Right atrium auricular region (tissue), 2 donors: ENCODE measurements at regions not wholly inside any gene's neighbourhood (a gene's known extent, or its start where the extent isn't known, plus 50 kb on each side); places are given as distances from the start of the nearest gene placed in this dataset.
"Not testable (repeated sequence)": the region's sequence is repeated elsewhere in the genome, so short reads cannot be mapped to it uniquely, and the experiment has no call there.

Source experiments
- DNase-seq: peaks from one replicate; pipeline ENCODE4 v3.0.0-alpha.2; 2019; ENCODE audit warnings: low spot score
- H3K27ac ChIP-seq, 2 donors: fragments of 200-600 bp; sonication (generic); 1 replicate in 1 of 2; 2 replicates in 1 of 2; pipeline ENCODE4 v1.5.1; 2016 to 2019
- H3K27me3 ChIP-seq, 2 donors: fragments of 200-600 bp; sonication (generic); one replicate each; pipeline versions ENCODE4 v1.5.1 to v1.6.0; 2017 to 2019
- H3K36me3 ChIP-seq: fragments of 200-600 bp; sonication (generic); one replicate; pipeline ENCODE4 v1.5.1; 2016
- H3K4me1 ChIP-seq, 2 donors: fragments of 200-600 bp; sonication (generic); one replicate each; pipeline versions ENCODE4 v1.5.1 to v1.6.0; 2017 to 2019
- H3K4me3 ChIP-seq, 2 donors: fragments of 200-600 bp; sonication (generic); 1 replicate in 1 of 2; 2 replicates in 1 of 2; pipeline ENCODE4 v1.5.1; 2017 to 2019; ENCODE audit warnings: mild to moderate bottlenecking in 1 of 2, moderate library complexity in 1 of 2
- H3K9me3 ChIP-seq, 2 donors: fragments of 200-600 bp; sonication (generic); one replicate each; pipeline ENCODE4 v1.5.1; 2019
- TF ChIP-seq, protein P1 (sequence below), 2 donors: fragments of 200-600 bp; sonication (generic); IDR thresholded peaks; one replicate each; pipeline ENCODE4 v1.5.1; 2019; ENCODE audit warnings: antibody characterized with exemption in 2 of 2

GRCh38 chr12:124140944-124141486, 153.9 kb upstream of the RFLNA start:
- TF ChIP-seq, protein P1, sequence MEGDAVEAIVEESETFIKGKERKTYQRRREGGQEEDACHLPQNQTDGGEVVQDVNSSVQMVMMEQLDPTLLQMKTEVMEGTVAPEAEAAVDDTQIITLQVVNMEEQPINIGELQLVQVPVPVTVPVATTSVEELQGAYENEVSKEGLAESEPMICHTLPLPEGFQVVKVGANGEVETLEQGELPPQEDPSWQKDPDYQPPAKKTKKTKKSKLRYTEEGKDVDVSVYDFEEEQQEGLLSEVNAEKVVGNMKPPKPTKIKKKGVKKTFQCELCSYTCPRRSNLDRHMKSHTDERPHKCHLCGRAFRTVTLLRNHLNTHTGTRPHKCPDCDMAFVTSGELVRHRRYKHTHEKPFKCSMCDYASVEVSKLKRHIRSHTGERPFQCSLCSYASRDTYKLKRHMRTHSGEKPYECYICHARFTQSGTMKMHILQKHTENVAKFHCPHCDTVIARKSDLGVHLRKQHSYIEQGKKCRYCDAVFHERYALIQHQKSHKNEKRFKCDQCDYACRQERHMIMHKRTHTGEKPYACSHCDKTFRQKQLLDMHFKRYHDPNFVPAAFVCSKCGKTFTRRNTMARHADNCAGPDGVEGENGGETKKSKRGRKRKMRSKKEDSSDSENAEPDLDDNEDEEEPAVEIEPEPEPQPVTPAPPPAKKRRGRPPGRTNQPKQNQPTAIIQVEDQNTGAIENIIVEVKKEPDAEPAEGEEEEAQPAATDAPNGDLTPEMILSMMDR (IDR thresholded peaks at IDR 0.05): no peak
- Histone ChIP-seq H3K4me3 (no peak overlapping the region), H3K9me3 (peaks cover 0 to 25% of the 10 kb centered on the region in 2 donors), H3K27ac (no peak overlapping the region), H3K36me3 (no peaks in the 10 kb centered on the region), H3K27me3 (no peaks in the 10 kb centered on the region), H3K4me1 (no peaks in the 10 kb centered on the region)
- no peak for DNase-seq

GRCh38 chr12:124141611-124142010, 153.3 kb upstream of the RFLNA start:
- not testable (repeated sequence) for H3K36me3 ChIP-seq, H3K4me1 ChIP-seq, H3K4me3 ChIP-seq, DNase-seq, H3K27me3 ChIP-seq, H3K27ac ChIP-seq
- H3K9me3 ChIP-seq: peaks cover 0 to 25% of the 10 kb centered on the region in 2 donors

GRCh38 chr12:124142395-124143035, 152.4 kb upstream of the RFLNA start:
- H3K27me3 ChIP-seq: no peaks in the 10 kb centered on the region
- H3K27ac ChIP-seq: no peak overlapping the region
- H3K4me1 ChIP-seq: no peaks in the 10 kb centered on the region
- no peak for DNase-seq
- H3K4me3 ChIP-seq: no peak overlapping the region
- TF ChIP-seq, protein P1 (IDR thresholded peaks at IDR 0.05): no peak
- no peaks in the 10 kb centered on the region for H3K36me3 ChIP-seq
- peaks cover 0 to 18% of the 10 kb centered on the region in 2 donors for H3K9me3 ChIP-seq

DNA sequence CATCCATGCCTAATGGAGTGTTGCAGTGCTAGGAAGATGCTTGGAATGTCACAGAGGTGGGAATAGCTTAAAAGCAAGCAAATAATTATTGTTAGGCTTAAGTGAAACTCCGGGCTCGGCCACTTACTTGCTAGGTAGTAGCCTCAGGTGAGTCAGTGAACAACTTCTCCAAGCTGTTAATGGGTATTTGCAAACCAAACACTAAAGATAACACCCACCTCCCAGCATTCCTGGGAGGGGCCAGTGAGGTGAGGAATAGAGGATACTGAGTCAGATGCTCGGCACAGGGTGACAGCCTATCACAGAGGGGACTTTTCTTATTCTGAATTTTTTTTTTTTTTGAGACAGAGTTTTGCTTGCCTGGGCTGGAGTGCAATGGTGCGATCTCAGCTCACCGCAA, 151.2 kb upstream of the RFLNA start:
- H3K4me1 ChIP-seq: no peaks in the 10 kb centered on the region
- H3K4me3 ChIP-seq: no peak overlapping the region
- DNase-seq: no peak
- TF ChIP-seq, protein P1 (IDR thresholded peaks at IDR 0.05): no peak
- H3K36me3 ChIP-seq: no peaks in the 10 kb centered on the region
- no peak overlapping the region for H3K27ac ChIP-seq
- peaks cover 0 to 9% of the 10 kb centered on the region in 2 donors for H3K9me3 ChIP-seq
- H3K27me3 ChIP-seq: no peaks in the 10 kb centered on the region

DNA sequence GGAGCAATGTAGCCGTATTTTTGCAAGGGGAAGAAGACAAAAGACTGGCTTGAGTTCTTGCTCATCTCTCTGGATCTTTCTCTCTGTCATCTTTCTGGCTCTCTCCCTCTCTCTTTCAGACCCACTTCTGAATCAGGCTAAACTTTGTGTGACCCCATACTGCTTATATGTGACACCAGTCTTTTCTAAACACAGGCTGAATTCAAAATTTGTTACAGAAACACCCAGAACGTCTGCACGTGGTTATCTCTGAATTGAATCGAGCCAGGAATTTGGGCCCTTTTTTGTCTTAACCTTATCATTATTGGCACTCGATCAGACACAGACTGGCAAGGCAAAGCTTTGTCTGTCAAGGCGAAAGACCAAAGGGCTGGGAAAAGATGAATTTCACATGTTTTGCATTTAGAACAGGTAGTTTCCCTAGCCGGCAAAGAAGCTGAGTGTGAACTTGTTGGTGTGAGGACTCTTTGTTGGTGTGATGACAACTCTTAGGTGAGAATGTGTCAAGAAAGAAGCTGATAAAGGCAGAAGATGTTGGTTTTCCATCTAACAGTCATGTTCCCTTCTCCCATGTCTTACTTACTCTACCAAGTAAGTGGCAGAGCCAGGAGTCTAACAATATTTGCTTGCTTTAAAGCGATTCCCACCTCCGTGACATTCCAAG, 150.2 kb upstream of the RFLNA start:
- Histone ChIP-seq H3K4me1 (no peaks in the 10 kb centered on the region), H3K9me3 (peaks cover 0 to 9% of the 10 kb centered on the region in 2 donors), H3K27ac (no peak overlapping the region), H3K4me3 (no peak overlapping the region), H3K27me3 (no peaks in the 10 kb centered on the region), H3K36me3 (no peaks in the 10 kb centered on the region)
- DNase-seq: no peak
- TF ChIP-seq, protein P1 (IDR thresholded peaks at IDR 0.05): no peak

DNA sequence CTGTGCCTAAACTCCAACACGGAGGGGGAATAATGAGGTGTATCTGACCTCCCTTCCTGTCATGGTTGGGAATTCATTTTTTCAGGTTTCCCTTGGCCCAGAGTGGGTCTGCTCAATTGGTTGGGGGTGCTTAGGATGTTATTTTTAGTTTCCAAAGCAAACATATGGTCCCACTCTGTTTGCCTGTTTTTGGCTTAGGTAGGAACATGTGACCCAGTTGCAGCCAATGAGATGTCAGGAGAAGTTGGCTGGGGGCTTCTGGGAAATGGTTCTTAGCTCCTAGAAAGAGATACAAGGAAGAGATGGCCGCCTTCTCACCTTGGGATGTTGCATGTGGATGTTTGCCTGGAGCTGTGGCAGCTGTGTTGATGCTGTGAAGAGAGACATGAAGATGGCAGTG, 147.9 kb upstream of the RFLNA start:
- Histone ChIP-seq H3K4me1 (no peaks in the 10 kb centered on the region), H3K27ac (no peak overlapping the region), H3K9me3 (peaks cover 0 to 9% of the 10 kb centered on the region in 2 donors), H3K4me3 (no peak overlapping the region), H3K36me3 (no peaks in the 10 kb centered on the region), H3K27me3 (no peaks in the 10 kb centered on the region)
- TF ChIP-seq, protein P1 (IDR thresholded peaks at IDR 0.05): no peak
- no peak for DNase-seq
